Progenitor cell of endocrine pancreas (in vitro differentiated cells): ENCODE measurements at regions not wholly inside any gene's neighbourhood (a gene's known extent, or its start where the extent isn't known, plus 50 kb on each side); places are given as distances from the start of the nearest gene placed in this dataset.

Experiments
- DNase-seq: peaks from one replicate; pipeline ENCODE4 v3.0.0; 2021; ENCODE audit warnings: low spot score; ENCODE audit not compliant: unreplicated experiment
- H3K27ac Mint-ChIP-seq: 2 replicates; pipeline ENCODE4 v1.8.0; 2021; ENCODE audit warnings: mild to moderate bottlenecking, moderate library complexity, mixed read lengths
- H3K27me3 Mint-ChIP-seq: 2 replicates; pipeline ENCODE4 v1.8.0; 2021; ENCODE audit warnings: mixed read lengths
- H3K36me3 Mint-ChIP-seq: 2 replicates; pipeline ENCODE4 v1.8.0; 2022; ENCODE audit warnings: mixed read lengths; ENCODE audit not compliant: insufficient read depth
- H3K4me1 Mint-ChIP-seq: 2 replicates; pipeline ENCODE4 v1.8.0; 2021; ENCODE audit warnings: low read depth, mixed read lengths
- H3K4me3 Mint-ChIP-seq: 2 replicates; pipeline ENCODE4 v1.8.0; 2021; ENCODE audit warnings: low read depth, mild to moderate bottlenecking, moderate library complexity, mixed read lengths
- H3K9me3 Mint-ChIP-seq: 2 replicates; pipeline ENCODE4 v1.8.0; 2021; ENCODE audit warnings: low read depth, mixed read lengths
- CTCF ChIP-seq: fragments of 200-600 bp; sonication (generic); IDR thresholded peaks from one replicate; pipeline ENCODE4 v1.5.0; 2021; ENCODE audit warnings: antibody characterized with exemption, mild to moderate bottlenecking; ENCODE audit not compliant: unreplicated experiment

DNA sequence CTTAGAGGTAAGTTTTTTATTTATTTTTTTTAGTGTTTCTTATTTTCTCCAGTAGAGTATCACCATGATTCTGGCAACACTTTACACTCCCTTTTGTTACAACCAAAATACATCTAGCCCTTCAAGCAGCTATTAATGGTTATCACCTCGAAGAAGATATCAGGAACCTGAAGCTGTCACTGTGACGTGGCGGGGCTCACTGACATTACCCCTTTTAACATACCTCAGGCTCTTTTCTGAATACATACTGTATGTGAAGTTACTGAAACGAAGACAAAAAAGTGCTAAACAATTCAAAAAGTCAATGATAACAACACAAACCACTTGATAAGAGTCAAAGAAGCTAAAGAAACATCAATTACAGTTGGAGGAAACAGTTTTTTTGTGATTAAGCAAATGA lies 1218.7 kb downstream of the EFNB2 start:
- H3K9me3 Mint-ChIP-seq, result peaks cover 4% of the 10 kb centered on the region
- peaks cover 9% of the 10 kb centered on the region for H3K4me1 Mint-ChIP-seq
- no peak overlapping the region for H3K27ac Mint-ChIP-seq
- TF ChIP-seq CTCF, result no peak
- no peaks in the 10 kb centered on the region for H3K27me3 Mint-ChIP-seq
- H3K4me3 Mint-ChIP-seq, result no peak overlapping the region
- H3K36me3 Mint-ChIP-seq, result no peaks in the 10 kb centered on the region
- DNase-seq, result no peak

- H3K4me3 Mint-ChIP-seq, result no peak overlapping the region
- H3K27me3 Mint-ChIP-seq, result no peaks in the 10 kb centered on the region
- H3K9me3 Mint-ChIP-seq, result peaks cover 9% of the 10 kb centered on the region
- peaks cover 4% of the 10 kb centered on the region for H3K4me1 Mint-ChIP-seq
- TF ChIP-seq CTCF, result no peak
- no peak overlapping the region for H3K27ac Mint-ChIP-seq
- no peak for DNase-seq
- no peaks in the 10 kb centered on the region for H3K36me3 Mint-ChIP-seq
Observed at GRCh38 chr13:105312906-105313305, 1222.6 kb downstream of the EFNB2 start.

- H3K36me3 Mint-ChIP-seq, result no peaks in the 10 kb centered on the region
- no peaks in the 10 kb centered on the region for H3K4me1 Mint-ChIP-seq
- no peak overlapping the region for H3K4me3 Mint-ChIP-seq
- no peak for DNase-seq
- no peak overlapping the region for H3K27ac Mint-ChIP-seq
- peaks cover 9% of the 10 kb centered on the region for H3K9me3 Mint-ChIP-seq
- no peak for TF ChIP-seq CTCF
- H3K27me3 Mint-ChIP-seq, result no peaks in the 10 kb centered on the region
Observed at GRCh38 chr13:105311094-105311493, 1224.4 kb downstream of the EFNB2 start.

GRCh38 chr13:105307776-105308175 lies 1227.7 kb downstream of the EFNB2 start:
- H3K36me3 Mint-ChIP-seq, result no peaks in the 10 kb centered on the region
- no peaks in the 10 kb centered on the region for H3K4me1 Mint-ChIP-seq
- no peak overlapping the region for H3K4me3 Mint-ChIP-seq
- no peaks in the 10 kb centered on the region for H3K27me3 Mint-ChIP-seq
- peaks cover 5% of the 10 kb centered on the region for H3K9me3 Mint-ChIP-seq
- no peak for DNase-seq
- no peak for TF ChIP-seq CTCF
- no peak overlapping the region for H3K27ac Mint-ChIP-seq

GRCh38 chr13:105297839-105298238 lies 1237.6 kb downstream of the EFNB2 start:
- no peak for TF ChIP-seq CTCF
- H3K27me3 Mint-ChIP-seq, result no peaks in the 10 kb centered on the region
- H3K36me3 Mint-ChIP-seq, result no peaks in the 10 kb centered on the region
- no peak overlapping the region for H3K4me3 Mint-ChIP-seq
- H3K27ac Mint-ChIP-seq, result no peak overlapping the region
- peaks cover 4% of the 10 kb centered on the region for H3K4me1 Mint-ChIP-seq
- no peak for DNase-seq
- H3K9me3 Mint-ChIP-seq, result peaks cover 5% of the 10 kb centered on the region
